GM21737 (cell line): ENCODE measurements at regions not wholly inside any gene's neighbourhood (a gene's known extent, or its start where the extent isn't known, plus 50 kb on each side); places are given as distances from the start of the nearest gene placed in this dataset.

Source experiments
- ATAC-seq: cut with Tn5 transposase; IDR thresholded peaks from one replicate; pipeline ENCODE4 v1.9.1; 2021; ENCODE audit warnings: mild to moderate bottlenecking, moderate library complexity; ENCODE audit not compliant: unreplicated experiment

- ATAC-seq, result no peak
Measured at GRCh38 chr10:36187380-36188079, 545.4 kb upstream of the FZD8 start.

DNA sequence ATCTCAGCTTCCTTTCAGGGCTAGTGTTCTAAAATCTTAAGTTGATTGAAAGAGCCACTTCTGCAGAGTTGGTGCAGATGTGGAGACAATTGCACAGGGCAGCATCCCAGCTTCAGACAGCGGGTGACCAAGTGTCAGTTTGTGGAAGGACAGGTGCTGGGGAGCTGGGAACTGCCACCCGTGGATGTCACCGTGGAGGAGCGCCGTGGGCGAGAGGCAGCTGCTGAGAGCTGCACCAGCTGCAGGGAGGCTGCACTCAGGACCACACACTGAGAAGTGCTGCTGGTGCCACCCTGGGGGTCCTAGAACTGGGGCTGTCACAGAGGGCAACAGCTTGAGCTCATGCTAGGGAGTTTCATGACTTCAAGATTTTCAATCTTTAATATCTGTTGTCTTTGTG lies 543.0 kb upstream of the FZD8 start:
- no peak for ATAC-seq

- ATAC-seq, result no peak
Measured at GRCh38 chr10:36183726-36184125, 541.6 kb upstream of the FZD8 start.

- ATAC-seq, result no peak
Measured at GRCh38 chr10:36183056-36183455, 541.0 kb upstream of the FZD8 start.

DNA sequence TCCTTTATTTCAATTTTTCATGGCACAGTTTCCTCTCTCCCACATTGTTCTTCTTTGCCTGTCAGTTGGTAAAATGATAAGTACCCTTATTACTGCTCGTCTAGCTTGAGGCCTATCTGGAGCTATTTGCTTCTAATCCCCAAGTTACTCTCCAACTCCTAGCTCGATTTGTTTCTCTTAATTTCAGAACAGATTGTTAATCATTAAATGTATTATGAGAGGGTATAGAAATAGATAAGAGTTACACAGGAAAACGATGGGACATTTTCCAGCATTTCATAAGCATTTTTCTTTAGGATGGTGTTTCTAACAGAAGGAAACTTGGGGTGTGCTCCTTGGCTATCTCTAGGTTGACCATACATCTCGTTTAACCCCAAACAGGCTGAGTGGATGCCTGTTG lies 540.5 kb upstream of the FZD8 start:
- no peak for ATAC-seq

GRCh38 chr10:36182179-36182566 lies 540.1 kb upstream of the FZD8 start:
- ATAC-seq, result no peak

- no peak for ATAC-seq
Measured at GRCh38 chr10:36181426-36182178, 539.5 kb upstream of the FZD8 start.

DNA sequence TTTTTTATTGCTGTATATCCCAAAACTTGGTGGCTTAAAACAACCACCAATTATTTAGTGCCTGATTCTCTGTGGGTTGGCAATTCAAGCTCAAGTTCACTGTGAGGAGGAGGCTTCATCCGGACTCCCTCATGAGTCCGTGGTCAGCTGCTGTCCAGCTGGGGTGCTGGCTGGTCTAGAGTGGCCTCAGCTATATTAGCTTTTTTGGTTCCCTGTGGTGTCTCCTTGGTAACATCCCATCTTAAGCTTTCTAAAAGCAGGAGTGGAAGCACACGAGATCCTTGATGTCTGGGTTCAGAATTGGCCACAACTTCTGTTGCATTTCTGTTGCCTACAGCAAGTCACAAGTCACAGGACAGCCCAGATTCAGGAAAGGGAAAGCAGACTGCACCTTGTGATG lies 536.5 kb upstream of the FZD8 start:
- no peak for ATAC-seq

GRCh38 chr10:36177071-36177470 lies 535.0 kb upstream of the FZD8 start:
- ATAC-seq, result no peak

GRCh38 chr10:36175954-36176353 lies 533.9 kb upstream of the FZD8 start:
- ATAC-seq, result no peak

DNA sequence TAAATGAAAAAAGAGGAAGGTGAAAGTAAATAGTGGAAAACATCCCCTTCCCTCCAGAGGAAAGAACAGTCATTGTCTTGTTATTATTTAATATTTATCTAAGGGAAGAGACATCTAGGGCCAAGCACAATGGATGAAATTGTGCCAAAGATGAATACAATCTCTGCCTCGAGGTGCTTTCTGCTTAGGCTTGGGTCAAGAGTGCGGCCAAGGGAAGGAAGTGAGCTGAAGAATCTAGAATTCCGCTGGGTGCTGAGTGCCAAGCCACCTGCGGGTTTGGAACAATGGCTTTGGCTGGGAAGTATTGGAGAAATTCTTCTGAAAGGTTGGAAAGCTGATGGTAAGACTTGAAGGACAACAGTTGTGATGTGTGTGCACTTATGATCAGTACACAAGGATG lies 531.3 kb upstream of the FZD8 start:
- ATAC-seq, result no peak

DNA sequence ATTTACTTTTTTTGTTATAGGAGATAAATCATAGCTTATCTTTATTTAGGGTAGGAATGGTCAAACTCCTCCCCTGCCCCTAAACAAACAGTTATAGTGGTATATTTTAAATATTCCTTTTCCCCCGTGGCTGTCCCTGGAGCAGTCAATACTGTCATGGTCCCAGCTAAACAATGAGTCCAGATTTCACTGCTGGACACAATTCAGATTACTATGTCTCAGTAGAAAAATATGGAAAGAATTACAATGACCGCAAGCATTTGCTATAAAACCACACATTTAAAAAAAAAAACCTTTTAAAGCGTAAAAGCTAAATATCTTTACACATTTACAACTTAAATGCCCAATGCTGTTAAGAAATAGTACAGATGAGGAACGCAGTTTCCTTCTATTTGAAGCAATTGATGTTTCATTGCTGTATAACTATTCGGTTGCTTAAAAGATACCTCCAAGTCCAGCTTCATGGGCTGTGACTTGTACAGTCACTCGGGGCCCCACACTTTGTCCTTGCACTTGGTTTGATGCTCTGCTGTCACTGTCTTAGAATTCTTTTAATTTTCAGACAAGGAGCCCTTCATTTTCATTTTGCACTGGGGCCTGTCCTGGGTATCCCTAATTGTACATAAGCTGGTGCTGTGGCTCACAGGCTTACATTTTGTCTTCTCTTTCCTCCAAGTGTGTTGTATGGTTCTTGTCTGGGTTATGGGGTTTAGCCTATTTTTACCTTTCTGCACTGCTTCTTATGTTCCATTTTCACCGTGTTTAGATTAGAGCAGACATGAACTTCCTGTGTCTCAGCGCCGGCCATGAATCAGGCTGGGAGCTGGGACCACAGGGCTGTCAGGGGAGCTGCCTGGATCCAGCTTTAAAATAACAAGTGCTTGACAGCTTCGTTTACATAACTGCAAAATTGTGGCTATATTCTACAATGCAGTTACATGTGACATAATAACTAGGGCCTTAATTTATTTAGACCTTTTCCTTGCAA lies 530.2 kb upstream of the FZD8 start:
- ATAC-seq, result no peak

GRCh38 chr10:36171556-36171952 lies 529.5 kb upstream of the FZD8 start:
- ATAC-seq, result no peak

DNA sequence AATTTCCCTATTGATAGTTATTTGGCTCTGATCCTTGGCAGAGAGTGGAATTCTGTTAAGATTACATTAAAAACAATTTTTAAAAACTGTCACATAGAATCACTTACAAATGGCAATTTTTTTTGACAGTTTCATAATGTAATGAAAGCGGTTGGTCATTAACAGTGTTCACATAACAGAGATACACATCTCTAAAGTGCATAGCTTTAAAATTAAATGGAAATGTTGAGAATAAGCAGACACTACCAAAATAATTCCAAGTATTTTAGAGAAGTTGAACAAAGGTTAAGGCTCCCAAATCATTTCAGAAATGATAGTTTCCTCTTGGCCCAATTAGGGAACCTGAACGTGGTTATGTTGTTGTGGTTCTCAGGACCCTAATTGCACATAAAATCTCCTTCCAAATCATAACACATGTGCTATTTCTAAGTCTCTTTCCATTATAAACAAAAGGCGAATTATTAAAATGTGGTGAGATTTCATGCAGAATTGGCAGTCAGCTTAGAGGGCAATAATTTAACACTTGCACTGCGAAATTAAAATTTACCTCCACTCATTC lies 528.9 kb upstream of the FZD8 start:
- no peak for ATAC-seq

- ATAC-seq, result no peak
Measured at GRCh38 chr10:36170142-36170719, 528.1 kb upstream of the FZD8 start.

GRCh38 chr10:36168777-36169176 lies 526.7 kb upstream of the FZD8 start:
- ATAC-seq, result no peak

- no peak for ATAC-seq
Measured at GRCh38 chr10:36164556-36165504, 522.7 kb upstream of the FZD8 start.

GRCh38 chr10:36163827-36164226 lies 521.7 kb upstream of the FZD8 start:
- no peak for ATAC-seq

DNA sequence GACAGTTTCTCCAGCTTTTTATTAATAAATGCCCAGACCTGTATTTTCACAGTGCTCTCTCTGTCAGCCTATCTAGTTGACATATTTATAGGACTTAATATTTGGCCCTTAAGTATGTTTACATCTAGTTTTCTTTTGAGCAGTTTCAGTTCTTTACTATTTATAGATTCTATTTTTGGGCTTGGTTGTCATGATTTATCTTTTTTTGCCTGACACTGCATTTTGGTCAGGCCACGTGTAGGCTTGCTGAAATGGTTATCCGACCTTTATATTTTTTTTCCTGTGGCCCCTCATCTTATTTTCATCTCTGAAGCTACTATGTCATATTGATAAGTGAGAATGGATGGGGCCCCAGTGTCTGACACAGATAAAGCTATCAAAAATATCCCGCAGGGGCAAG lies 515.4 kb upstream of the FZD8 start:
- ATAC-seq, result no peak

DNA sequence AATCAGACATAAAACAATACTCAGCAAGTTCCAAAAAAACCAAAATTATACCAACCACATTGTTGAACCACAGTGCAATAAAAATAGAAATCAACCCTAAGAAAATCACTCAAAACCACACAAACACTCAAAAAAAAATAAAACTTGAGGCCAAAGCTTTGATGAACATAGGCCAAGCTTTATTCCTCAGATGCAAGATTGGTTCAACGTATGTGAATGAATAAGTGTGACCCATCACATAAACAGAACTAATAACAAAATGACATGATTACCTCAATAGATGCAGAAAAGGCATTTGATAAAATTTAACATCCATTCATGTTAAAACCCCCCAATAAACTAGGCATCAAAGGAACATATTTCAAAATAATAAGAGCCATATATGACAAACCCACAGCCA lies 506.1 kb upstream of the FZD8 start:
- ATAC-seq, result no peak
